ENCODE measurements at regions not wholly inside any gene's neighbourhood (a gene's known extent, or its start where the extent isn't known, plus 50 kb on each side); places are given as distances from the start of the nearest gene placed in this dataset.
"Not testable (repeated sequence)": the region's sequence is repeated elsewhere in the genome, so short reads cannot be mapped to it uniquely, and the experiment has no call there.

GRCh38 chr5:124871303-124871702, 124.9 kb upstream of the ZNF608 start:
- DNase-seq (ENCODE audit: low spot score): no peak

- no peak for DNase-seq (ENCODE audit: low spot score)
These were observed 125.6 kb upstream of the ZNF608 start for GRCh38 chr5:124872086-124872485.

- no peak for DNase-seq (ENCODE audit: low spot score)
These were observed 126.2 kb upstream of the ZNF608 start for GRCh38 chr5:124872615-124873014.

GRCh38 chr5:124873188-124873587, 126.7 kb upstream of the ZNF608 start:
- no peak for DNase-seq (ENCODE audit: low spot score)

- no peak for DNase-seq (ENCODE audit: low spot score)
These were observed 127.3 kb upstream of the ZNF608 start for GRCh38 chr5:124873713-124874112.

- DNase-seq (ENCODE audit: low spot score): no peak
These were observed 130.1 kb upstream of the ZNF608 start for GRCh38 chr5:124876566-124876965.

GRCh38 chr5:124876983-124877382, 130.5 kb upstream of the ZNF608 start:
- no peak for DNase-seq (ENCODE audit: low spot score)

- no peak for DNase-seq (ENCODE audit: low spot score)
These were observed 131.2 kb upstream of the ZNF608 start for GRCh38 chr5:124877501-124878146.

- no peak for DNase-seq (ENCODE audit: low spot score)
These were observed 132.3 kb upstream of the ZNF608 start for GRCh38 chr5:124878583-124879342.

GRCh38 chr5:124880903-124881697, 134.7 kb upstream of the ZNF608 start:
- DNase-seq (ENCODE audit: low spot score): no peak

GRCh38 chr5:124883681-124884080, 137.2 kb upstream of the ZNF608 start:
- no peak for DNase-seq (ENCODE audit: low spot score)

GRCh38 chr5:124884114-124884513, 137.7 kb upstream of the ZNF608 start:
- no peak for DNase-seq (ENCODE audit: low spot score)

- no peak for DNase-seq (ENCODE audit: low spot score)
These were observed 139.1 kb upstream of the ZNF608 start for GRCh38 chr5:124885490-124885889.

GRCh38 chr5:124887223-124887622, 140.8 kb upstream of the ZNF608 start:
- DNase-seq (ENCODE audit: low spot score): no peak

- no peak for DNase-seq (ENCODE audit: low spot score)
These were observed 141.6 kb upstream of the ZNF608 start for GRCh38 chr5:124888050-124888506.

GRCh38 chr5:124888622-124889485, 142.4 kb upstream of the ZNF608 start:
- DNase-seq (ENCODE audit: low spot score): no peak

- no peak for DNase-seq (ENCODE audit: low spot score)
These were observed 143.0 kb upstream of the ZNF608 start for GRCh38 chr5:124889486-124889825.

GRCh38 chr5:124889850-124890249, 143.4 kb upstream of the ZNF608 start:
- DNase-seq (ENCODE audit: low spot score): no peak

- DNase-seq (ENCODE audit: low spot score): not testable (repeated sequence)
These were observed 144.0 kb upstream of the ZNF608 start for GRCh38 chr5:124890442-124890841.

- DNase-seq (ENCODE audit: low spot score): no peak
These were observed 144.7 kb upstream of the ZNF608 start for GRCh38 chr5:124891179-124891578.

- DNase-seq (ENCODE audit: low spot score): no peak
These were observed 145.9 kb upstream of the ZNF608 start for GRCh38 chr5:124892185-124892848.

Data from GM03348 (cell line).